GM21381 (cell line): ENCODE measurements at regions not wholly inside any gene's neighbourhood (a gene's known extent, or its start where the extent isn't known, plus 50 kb on each side); places are given as distances from the start of the nearest gene placed in this dataset.

ENCODE experiments used
- ATAC-seq: cut with Tn5 transposase; IDR thresholded peaks from one replicate; pipeline ENCODE4 v1.9.1; 2021; ENCODE audit warnings: mild to moderate bottlenecking, moderate library complexity; ENCODE audit not compliant: unreplicated experiment

DNA sequence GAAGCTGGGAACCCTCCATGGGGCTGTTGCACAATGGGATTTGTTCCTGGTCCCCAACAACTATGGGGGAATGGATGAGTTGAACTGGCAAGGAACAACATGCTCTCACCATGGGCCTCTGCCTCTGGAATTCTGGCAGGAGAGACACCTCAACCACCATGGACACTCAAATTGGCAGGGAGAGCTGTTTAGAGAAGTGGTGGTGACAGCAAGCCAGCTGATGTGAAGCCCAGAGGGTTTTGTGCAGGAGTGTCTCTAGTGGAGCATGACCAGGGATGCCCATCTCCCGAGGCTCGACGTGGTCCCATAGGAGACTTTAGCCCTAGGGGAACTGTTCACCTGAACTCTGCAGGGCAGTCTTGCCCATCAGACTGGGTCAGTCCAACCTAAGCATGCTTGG is 345.2 kb upstream of the CCDC196 start:
- no peak for ATAC-seq

DNA sequence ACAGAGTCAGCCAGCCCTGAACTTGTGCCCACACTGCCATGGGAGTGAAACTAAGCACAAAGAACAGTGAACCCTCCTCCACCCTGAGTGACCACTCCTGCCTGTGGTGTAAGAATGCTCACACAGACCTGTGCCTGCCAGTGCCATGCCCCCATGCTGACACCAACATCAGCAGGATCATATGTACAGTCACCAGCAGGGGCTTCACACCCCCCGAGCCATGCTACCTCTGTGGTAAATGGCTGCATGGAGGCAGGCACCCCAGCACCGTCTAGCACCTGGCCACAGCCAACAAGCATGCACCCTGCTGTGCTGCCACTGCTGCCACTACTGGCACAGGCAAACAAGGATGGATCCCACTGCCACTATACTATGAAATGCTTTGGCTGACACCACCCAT is 344.4 kb upstream of the CCDC196 start:
- no peak for ATAC-seq

DNA sequence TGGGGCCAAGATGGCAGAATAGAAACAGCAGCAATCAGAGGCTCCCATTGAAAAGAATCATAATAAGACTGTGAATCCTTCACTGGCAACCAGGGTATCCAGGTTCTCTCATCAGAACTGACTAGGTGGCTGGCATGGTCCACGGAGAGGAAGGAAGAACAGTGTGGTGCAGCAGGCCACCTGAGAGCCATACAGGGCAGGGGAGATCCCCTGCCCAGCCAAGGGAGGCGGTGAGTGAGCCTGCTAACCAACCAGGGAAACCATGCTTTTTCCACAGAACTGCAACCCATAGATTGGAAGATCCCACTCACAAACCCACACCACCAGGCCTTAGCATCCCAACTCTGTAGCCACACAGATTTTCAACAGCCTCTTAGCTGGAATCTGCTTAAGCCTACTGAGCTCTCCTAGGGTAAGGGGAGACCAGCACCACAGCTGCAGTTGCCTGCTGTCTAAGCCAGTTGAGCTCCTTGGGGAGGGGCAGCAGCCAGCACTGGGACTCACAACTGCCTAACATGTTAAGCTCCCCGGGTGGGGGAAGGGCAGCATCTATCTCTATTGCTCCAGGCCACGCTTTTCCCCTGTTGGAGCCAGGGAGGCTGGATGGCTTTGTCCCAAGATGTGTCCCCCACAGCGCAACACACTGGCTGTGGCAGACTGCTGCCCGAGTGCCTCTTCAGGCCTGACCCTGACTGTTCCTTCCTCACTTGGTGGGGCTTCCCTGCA is 342.6 kb upstream of the CCDC196 start:
- ATAC-seq, result no peak

DNA sequence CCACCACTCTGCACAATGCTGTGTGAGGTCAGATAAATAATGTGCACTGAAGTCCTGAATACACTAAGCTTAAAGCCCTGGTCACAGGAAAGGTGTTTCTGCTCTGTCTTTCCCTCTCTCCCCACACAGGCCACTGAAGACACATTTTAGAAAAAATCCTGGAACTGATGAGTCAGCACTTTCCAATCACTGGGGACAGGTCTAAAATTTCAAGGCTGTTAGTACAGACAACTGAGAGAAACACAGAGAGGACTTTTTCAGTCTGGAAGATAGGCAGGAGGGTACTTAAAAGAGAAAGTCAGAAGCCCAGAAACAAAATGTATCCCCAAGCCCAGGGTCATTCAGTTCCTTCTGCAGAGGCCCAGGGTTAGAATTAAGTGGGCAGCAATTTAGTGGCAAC is 333.9 kb upstream of the CCDC196 start:
- no peak for ATAC-seq

DNA sequence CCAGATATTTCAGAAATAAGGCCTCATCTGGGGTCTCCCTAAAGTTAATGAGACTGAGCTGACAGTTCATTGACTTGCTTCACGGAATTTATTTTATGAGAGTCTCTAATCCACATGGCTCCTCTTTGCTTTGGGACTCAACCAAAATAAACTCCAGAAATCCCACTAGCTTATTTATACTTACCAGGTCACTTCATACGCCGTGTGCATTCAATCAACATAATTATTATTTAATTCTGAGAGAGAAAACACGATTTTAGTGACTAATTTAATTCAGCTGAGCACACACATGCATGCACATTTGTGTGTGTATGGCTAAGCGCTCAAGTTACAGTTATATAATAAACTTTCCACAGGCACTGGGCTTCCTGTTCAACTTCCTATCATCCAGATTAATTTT is 333.4 kb upstream of the CCDC196 start:
- ATAC-seq, result no peak

DNA sequence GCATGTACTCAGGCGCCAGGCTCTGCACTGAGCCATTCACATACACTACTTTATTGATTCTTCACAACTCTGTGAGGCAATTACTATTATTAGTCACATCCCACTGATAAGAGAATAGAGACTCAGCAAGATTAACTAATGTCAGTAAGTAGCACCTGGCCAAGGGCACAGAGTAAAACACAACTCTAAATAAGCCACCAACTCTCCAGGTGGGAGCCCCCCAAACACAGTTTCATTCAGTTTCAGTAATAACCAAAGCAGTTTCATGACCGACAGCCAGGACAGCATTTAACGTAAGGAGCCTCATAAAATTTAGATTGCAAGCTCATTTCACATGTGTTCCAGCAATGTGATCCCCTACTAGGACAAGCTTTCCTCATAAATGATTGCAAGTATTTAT is 323.1 kb upstream of the CCDC196 start:
- ATAC-seq, result no peak

DNA sequence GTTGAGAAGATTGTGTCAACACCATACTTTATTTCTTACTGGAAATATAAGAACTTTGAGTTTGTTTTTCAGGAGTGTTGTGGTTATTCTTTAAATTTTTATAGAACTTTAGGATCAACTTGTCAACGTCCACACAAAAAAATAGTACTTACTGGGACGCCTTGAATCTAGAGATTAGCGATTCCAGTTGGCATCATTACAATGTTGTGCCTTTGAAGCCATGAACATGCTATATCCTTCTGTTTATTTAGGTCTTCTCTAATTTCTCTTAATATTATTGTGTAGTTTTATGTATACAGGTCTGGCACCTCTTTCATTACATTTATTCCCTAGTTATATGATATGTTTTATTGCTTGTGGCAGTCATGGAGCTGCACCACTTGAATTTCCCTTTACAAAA is 320.8 kb upstream of the CCDC196 start:
- ATAC-seq, result no peak

DNA sequence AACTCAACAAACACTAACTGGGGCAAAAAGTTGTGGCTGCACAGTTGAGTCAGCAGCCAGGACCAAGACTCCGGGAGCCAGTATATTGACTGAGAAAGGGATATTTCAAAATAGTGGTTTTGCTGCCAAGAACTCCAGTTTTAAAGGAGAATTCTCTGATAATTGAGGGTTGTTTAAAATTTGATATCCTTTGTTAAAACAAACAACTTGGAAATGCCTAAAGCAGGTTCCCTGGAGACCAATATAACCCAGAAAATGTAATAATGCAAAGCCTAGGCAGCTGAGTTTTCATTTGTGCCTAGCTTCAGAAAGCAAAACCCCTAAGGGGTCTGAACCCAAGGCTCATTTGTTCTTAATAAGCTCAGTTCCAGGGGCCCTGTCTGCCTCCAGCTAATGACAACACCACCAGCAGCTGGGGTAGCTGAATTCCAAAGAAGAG is 311.7 kb upstream of the CCDC196 start:
- ATAC-seq, result no peak

DNA sequence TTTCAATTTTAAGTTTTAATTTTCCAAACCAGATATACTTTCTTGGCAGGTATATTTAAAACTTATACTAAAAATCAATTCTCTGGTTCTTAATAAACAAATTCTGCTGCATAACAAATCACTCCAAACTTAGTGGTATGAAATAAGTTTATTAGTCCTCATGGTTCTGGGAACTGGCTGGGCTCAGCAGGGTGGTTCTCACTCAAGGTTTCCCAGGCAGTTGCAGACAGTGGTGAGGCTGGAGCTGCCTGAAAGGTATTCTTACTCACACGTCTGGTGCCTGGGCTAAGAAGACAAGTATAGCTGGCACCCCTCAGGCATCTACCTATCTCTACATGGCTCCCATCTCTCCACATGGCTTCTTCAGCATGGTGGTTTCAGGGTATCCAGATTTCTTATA is 308.2 kb upstream of the CCDC196 start:
- no peak for ATAC-seq

DNA sequence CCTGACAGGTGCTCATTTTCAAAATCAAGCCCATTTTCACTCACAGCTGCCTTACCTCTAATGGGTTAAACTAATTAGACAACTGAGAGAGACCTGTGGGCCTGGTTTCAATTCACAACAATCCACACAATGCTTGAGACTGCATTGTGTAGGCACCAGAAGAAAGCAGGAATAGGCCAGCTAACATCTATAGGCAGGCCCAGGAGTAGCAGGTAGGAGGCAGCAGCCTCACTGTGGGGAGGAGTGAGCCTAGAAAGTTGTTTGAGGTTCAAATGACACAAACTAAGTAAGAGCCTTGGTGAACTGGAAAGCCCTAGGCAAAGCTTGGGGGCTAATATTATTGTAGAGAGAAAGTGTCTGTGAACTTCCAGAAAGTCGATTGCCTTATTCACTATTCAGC is 289.5 kb upstream of the CCDC196 start:
- ATAC-seq, result no peak

DNA sequence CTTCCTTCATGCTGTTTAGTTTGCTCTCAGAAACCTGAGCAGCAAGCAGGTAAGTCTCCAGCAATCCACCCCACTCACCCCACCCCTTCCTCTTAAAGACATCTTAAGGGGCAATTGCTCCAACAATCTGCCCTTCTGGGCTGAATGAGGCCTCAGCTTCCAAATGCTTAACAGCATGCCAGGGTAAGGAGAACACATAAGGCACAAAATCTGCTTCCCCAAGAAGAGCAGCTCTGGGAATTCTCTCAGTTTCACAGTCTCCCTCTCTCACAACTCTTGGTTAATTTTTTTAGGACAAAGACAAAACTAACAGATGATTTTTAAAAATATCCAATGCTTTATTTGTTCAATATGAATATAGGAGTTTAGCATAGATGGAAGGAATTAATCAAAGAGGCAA is 288.9 kb upstream of the CCDC196 start:
- no peak for ATAC-seq

DNA sequence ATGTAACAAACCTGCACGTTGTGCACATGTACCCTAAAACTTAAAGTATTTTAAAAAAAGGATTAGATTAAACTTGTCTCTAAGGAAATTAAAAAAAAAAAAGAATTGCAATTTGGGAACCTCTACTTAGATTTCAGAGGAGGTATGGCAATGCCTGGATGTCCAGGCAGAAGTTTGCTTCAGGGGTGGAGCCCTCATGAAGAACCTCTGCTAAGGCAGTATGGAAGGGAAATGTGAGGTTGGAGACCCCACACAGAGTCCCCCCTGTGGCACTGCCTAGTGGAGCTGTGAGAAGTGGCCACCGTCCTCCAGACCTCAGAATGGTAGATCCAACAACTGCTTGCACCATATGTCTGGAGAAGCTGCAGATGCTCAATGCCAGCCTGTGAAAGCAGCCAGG is 279.6 kb upstream of the CCDC196 start:
- ATAC-seq, result no peak

DNA sequence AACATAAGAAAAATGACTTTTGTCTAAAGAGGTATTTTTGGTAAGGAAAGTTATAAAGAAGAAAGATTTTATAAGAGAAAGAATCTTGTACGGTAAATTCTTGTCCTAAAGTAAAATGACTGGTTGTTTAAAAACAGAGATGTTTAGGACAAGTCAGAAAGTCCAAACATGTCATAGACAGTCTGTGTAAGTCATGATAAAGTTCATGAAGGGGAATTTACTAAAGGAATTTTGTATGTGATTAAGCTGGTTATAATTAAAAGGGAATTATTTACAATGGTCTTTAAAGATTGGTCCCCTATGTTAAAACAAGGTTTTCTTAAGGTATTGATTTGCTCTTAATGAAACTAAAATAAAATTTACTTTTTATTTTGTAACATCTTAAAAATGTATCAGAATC is 269.4 kb upstream of the CCDC196 start:
- ATAC-seq, result no peak

DNA sequence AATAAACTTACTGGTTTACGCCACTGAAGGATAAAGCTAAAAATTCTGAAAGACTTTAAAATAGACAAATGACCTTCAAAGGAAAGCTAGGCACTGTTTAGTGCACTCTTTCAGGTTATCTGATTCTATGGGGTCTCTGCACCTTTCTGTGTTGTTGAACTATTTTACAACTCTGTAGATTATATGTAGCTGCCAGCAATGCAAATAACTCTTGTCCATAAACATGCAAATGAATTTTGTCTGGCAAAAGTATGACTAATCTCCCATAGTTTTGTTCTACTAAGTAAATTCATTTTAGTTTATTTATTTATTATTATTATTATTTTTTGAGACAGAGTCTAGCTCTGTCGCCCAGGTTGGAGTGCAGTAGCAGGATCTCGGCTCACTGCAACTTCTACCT is 266.3 kb upstream of the CCDC196 start:
- no peak for ATAC-seq

DNA sequence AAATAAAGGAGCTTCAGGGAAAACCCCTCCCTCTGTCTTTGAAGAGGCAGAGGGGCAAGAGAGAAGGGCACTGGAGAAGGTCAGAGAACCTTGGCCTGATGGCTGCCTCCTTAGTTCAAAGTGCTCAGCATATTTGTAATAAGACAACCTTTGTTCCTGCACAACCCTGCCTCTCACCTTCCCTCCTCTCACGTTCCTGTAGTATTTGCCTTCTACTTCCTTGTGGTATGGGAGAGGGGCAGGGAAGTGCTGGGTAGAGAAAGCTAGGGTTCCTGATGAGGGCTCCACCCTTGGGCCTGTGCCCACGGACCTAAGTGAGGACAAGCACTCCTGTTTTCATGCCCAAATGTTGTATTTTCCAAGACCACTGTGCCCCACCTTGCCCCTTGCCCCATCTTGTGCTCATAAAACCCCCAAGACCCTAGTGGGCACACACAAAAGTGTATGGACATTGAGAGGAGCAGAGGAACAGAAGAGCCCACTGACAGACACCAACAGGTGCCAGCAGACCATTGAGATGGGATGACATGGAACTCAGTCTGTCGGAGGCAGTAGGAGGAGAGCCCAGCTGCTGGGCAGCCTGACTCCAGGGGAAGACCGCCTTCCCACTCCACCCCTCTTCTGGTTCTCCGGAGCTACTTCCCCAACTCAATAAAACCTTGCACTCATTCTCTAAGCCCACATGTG is 261.5 kb upstream of the CCDC196 start:
- ATAC-seq, result no peak

DNA sequence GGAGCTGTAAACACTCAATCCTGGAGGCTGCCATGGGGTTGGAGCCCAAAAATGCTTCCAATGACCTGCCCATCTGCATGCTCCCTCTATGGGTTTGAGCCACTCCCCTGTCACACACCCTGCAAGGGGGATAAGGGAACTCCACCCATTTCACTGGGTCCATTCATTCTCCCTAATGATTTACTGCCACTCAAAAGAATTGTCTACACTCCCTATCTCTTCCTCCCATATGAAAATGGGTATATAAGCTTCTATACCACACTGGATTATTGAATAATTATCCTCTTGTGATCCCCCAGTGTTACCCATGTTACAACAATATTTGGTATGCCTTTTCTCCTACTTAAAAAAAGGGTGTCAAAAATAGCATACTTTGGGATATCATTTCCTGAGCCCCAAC is 260.8 kb upstream of the CCDC196 start:
- no peak for ATAC-seq

DNA sequence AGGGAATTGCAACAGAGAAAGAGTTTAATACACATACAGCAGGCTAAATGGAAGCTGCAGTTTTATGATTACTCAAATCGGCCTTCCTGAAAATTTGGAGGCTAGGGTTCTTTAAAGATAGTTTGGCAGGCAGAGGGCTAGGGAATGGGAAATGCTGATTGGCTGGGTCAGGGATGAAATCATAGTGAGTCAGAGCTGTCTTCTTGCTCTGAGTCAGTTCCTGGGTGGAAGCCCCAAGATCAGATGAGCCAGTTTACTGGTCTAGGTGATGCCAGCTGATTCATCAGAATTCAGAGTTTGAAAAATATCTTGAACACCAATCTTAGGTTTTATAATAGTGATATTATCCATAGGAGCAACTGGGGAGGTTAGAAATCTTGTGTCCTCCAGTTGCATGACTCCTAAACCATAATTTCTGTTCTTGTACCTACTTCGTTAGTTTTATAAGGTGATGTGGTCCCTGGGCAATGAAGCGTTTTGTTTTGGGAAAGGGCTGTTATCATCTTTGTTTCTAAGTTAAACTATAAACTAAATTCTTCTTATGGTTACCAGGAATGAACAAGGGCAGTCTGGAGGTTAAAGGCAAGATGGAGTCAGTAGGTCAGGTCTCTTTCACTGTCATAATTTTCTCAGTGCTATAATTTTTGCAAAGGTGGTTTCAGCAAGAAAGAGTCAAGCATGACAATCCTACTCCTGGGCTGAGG is 257.8 kb upstream of the CCDC196 start:
- ATAC-seq, result no peak

DNA sequence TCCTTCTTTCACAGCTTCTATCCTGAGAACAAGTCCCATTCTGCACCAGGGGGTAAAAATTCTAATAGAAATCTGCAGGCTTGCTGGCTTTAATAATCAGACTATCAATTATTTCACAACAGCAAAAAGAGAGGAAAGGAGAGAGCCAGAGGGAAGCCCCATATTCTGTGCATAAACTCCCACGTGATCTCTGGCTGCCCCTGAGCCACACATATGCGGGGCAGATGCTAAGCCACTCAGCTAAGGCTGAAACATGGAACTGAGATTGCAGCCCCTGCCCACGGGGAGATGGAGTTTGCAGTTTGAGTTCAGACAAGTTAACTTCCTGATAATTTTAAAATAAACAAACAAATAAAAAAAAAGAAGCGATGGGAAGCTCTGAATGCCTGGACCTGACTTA is 254.4 kb upstream of the CCDC196 start:
- ATAC-seq, result no peak

DNA sequence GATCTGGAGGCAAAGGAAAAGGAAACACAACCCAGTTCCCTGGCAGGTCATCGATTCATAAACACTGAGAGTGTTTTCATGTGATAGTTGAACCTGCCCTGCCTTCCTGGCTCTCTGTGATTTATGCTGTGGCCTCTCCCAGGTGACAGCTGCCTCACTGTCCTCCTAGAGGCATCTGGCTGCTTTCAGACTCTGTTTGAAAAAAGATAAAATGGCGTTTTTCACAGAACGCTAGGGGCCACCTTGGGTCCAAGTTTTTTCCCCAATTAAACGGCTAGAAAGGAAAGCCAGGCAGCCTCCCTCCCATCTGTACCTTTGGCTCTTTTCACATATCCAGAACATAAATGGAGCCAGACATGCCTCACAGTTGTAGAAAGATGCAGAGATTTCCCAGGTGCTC is 252.6 kb upstream of the CCDC196 start:
- no peak for ATAC-seq

DNA sequence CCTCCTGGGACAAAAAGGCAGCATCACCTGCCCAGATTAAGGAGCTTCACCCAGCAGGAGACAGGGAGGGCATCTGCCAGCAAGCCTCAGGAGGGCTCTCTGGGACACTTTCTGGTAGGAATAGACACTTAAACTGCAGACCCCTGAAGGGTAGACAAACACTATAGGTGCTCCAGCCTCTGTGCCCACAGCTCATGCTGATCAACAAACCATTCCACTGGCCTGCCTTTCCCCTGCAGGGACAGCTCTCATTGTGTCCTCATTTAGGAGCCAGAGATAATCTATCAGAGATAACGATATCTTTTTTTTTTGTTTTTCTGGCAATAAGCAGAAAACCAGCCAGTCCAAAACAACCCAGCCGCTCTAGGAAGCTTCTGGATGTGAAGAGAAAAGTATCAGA is 251.8 kb upstream of the CCDC196 start:
- no peak for ATAC-seq

DNA sequence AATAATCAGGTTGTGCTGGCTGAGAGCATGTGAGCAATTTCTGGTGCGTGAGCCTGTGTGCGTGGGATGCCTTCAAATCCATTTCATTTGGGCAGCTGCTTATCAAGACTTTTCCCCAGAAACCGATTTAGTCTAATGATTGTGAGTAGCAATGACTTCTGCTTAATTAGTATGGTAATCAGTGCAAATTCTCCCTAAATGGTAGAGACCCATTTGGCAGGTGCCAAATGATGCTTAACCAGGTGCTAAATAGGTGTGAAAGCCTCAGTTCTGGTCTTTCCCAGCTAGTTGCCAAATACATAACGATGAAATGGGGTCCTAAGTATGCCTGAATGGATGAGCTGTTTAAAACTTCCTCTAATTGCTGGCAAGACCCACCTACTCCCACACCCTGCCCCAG is 248.4 kb upstream of the CCDC196 start:
- no peak for ATAC-seq

DNA sequence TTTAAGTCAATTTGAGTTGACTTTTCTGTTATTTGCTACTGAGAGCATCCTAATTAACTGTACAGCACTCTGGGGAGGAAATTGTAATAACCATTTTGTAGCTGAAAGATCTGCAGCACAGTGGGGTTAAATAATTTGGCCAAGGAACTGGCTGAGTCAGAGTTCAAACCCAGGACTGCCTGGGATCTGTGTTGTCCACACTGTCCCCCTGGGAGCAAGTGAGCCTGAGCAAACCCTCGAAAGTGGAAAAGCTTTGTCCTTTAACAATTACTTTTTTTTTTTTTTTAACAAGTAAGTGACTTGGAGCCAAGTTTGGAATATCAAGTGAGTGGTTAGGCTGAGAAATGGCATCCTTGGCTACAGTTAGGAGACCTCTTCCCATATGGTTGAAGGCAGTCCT is 247.2 kb upstream of the CCDC196 start:
- no peak for ATAC-seq
